ENCODE measurements at regions not wholly inside any gene's neighbourhood (a gene's known extent, or its start where the extent isn't known, plus 50 kb on each side); places are given as distances from the start of the nearest gene placed in this dataset.

GRCh38 chr11:13135385-13136271 lies 126.5 kb downstream of the RASSF10 start:
- Histone ChIP-seq H3K4me1 (ENCODE audit: insufficient read depth, low read length) (peaks cover 66% of the 10 kb centered on the region), H3K9ac (ENCODE audit: insufficient read depth, low read depth, low read length) (peak overlapping the region; percentile 71), H4K20me1 (ENCODE audit: insufficient read depth, low read length) (no peaks in the 10 kb centered on the region), H3K9me3 (ENCODE audit: low read length) (no peaks in the 10 kb centered on the region), H3K27me3 (ENCODE audit: control insufficient read depth in 1 of 2, insufficient read depth in 2 of 2, low read length in 2 of 2) (no peaks in the 10 kb centered on the region), H3K79me2 (ENCODE audit: insufficient read depth, low read length) (no peaks in the 10 kb centered on the region), H3K27ac (ENCODE audit: extremely low read length, insufficient read depth, low read length) (peak overlapping the region; percentile 84), H3K4me2 (ENCODE audit: low read depth, low read length) (peak overlapping the region; percentile 33), H3K36me3 (replicated peaks in 1 of 2; ENCODE audit: control insufficient read depth in 1 of 2, insufficient read depth in 2 of 2, low read length in 2 of 2) (no peaks in the 10 kb centered on the region), H2AFZ (ENCODE audit: low read length) (no peak overlapping the region), H3K4me3 (replicated peaks in 1 of 3; ENCODE audit: insufficient read depth in 1 of 3, low read depth in 2 of 3, low read length in 3 of 3) (no peak overlapping the region)
- ATAC-seq (peak; percentile 86), FAIRE-seq (peak; percentile 23), DNase-seq (ENCODE audit: low spot score) (peak; percentile 96)
- POLR2A ChIA-PET, result interaction anchor here (0.5 to 1.6 kb wide), 4 partner anchors 16 to 1364 kb away, joined by 3 to 5 read pairs (median 3); partner anchors contain the start of gene COPB1
- intact Hi-C loops (cut with micrococcal nuclease; ENCODE audit: unreplicated experiment), result no loop called here
- 26% methylated on average over 2 of the region's 3 CpGs for WGBS (ENCODE audit: low lambda C conversion rate)
- in situ Hi-C loops (cut with HindIII; ENCODE audit: extremely low pct_ligation_motif_present, low pct_unique_long_range_greater_than_20kb), result no loop called here
- TSS peak; percentile 91 for BruUV-seq (replicated peaks)
- CTCF ChIA-PET (ENCODE audit: low intra/inter-chr PET ratio, low total read pairs), result no interaction called here
- TF ChIP-seq DBP (CRISPR knock-in tag; IDR thresholded peaks at IDR 0.05; ENCODE audit: not compliant biosample characterization), result no peak
- no peak for TF ChIP-seq ZNF589 (CRISPR knock-in tag; conservative IDR thresholded peaks at IDR 0.05)
- no peak for TF ChIP-seq THAP8 (CRISPR knock-in tag; IDR thresholded peaks at IDR 0.05; ENCODE audit: borderline replicate concordance)
- no peak for TF ChIP-seq MTA1 (CRISPR knock-in tag; IDR thresholded peaks at IDR 0.05; ENCODE audit: borderline replicate concordance)
- no peak for TF ChIP-seq SNAI1 (CRISPR knock-in tag; IDR thresholded peaks at IDR 0.05; ENCODE audit: borderline replicate concordance)
- no peak for TF ChIP-seq ZNF549 (CRISPR knock-in tag; IDR thresholded peaks at IDR 0.05)
- peak; percentile 93 for TF ChIP-seq ZNF644 (CRISPR knock-in tag; IDR thresholded peaks at IDR 0.05; ENCODE audit: low read depth)
- peak in 1 of 2 experiments; percentile 67; a peak in 2 of 4 replicates for TF ChIP-seq EP300 (IDR thresholded peaks at IDR 0.05; ENCODE audit: low read depth in 2 of 2, low read length in 2 of 2)
- TF ChIP-seq EP300 (CRISPR knock-in tag; IDR thresholded peaks at IDR 0.05; ENCODE audit: borderline replicate concordance), result peak; percentile 42; the same call in 1 of the 2 replicates
- peak; percentile 39; the same call in 1 of the 2 replicates for TF ChIP-seq TAF1 (CRISPR knock-in tag; IDR thresholded peaks at IDR 0.05)
- TF ChIP-seq ZNF605 (CRISPR knock-in tag; IDR thresholded peaks at IDR 0.05), result no peak
- no peak for TF ChIP-seq ISX (CRISPR knock-in tag; conservative IDR thresholded peaks at IDR 0.05)
- peak; percentile 28; the same call in 1 of the 2 replicates for TF ChIP-seq BCL6 (CRISPR knock-in tag; IDR thresholded peaks at IDR 0.05)
- TF ChIP-seq LRRFIP1 (CRISPR knock-in tag; conservative IDR thresholded peaks at IDR 0.05), result no peak
- no peak for TF ChIP-seq THAP11 (CRISPR knock-in tag; IDR thresholded peaks at IDR 0.05)
- no peak for TF ChIP-seq KDM2A (CRISPR knock-in tag; IDR thresholded peaks at IDR 0.05; ENCODE audit: borderline replicate concordance, low read depth)
- no peak for TF ChIP-seq SIN3A (IDR thresholded peaks at IDR 0.05; ENCODE audit: borderline replicate concordance, low read depth, low read length)

Data from HepG2 (cell line).